ENCODE measurements at regions not wholly inside any gene's neighbourhood (a gene's known extent, or its start where the extent isn't known, plus 50 kb on each side); places are given as distances from the start of the nearest gene placed in this dataset.

- intact Hi-C loops (cut with DNase I) = no loop called here
- Histone ChIP-seq H3K36me3 (no peaks in the 10 kb centered on the region), H3K4me3 (no peak overlapping the region), H3K4me1 (no peaks in the 10 kb centered on the region), H3K9ac (ENCODE audit: low read depth in 2 of 2, low read length in 2 of 2) (no peak overlapping the region), H3K27me3 (no peaks in the 10 kb centered on the region), H3K9me3 (no peaks in the 10 kb centered on the region), H3K27ac (no peak overlapping the region)
- TF ChIP-seq CTCF (IDR thresholded peaks at IDR 0.05) = no peak
- DNase-seq = no peak
Measured at GRCh38 chr2:234579231-234579962, 82.5 kb upstream of the ARL4C start.

GRCh38 chr2:234578389-234578788, 81.5 kb upstream of the ARL4C start:
- Histone ChIP-seq H3K36me3 (no peaks in the 10 kb centered on the region), H3K4me1 (no peaks in the 10 kb centered on the region), H3K4me3 (no peak overlapping the region), H3K27ac (no peak overlapping the region), H3K9me3 (no peaks in the 10 kb centered on the region), H3K9ac (ENCODE audit: low read depth in 2 of 2, low read length in 2 of 2) (no peak overlapping the region), H3K27me3 (no peaks in the 10 kb centered on the region)
- no peak for TF ChIP-seq CTCF (IDR thresholded peaks at IDR 0.05)
- intact Hi-C loops (cut with DNase I) = no loop called here
- DNase-seq = no peak

GRCh38 chr2:234577191-234577590, 80.3 kb upstream of the ARL4C start:
- H3K4me1 ChIP-seq = no peaks in the 10 kb centered on the region
- H3K4me3 ChIP-seq = no peak overlapping the region
- intact Hi-C loops (cut with DNase I) = no loop called here
- no peaks in the 10 kb centered on the region for H3K36me3 ChIP-seq
- no peak for TF ChIP-seq CTCF (IDR thresholded peaks at IDR 0.05)
- H3K27ac ChIP-seq = no peak overlapping the region
- no peak for DNase-seq
- no peak overlapping the region for H3K9ac ChIP-seq (ENCODE audit: low read depth in 2 of 2, low read length in 2 of 2)
- no peaks in the 10 kb centered on the region for H3K27me3 ChIP-seq
- H3K9me3 ChIP-seq = no peaks in the 10 kb centered on the region

- intact Hi-C loops (cut with DNase I) = no loop called here
- H3K4me3 ChIP-seq = no peak overlapping the region
- DNase-seq = no peak
- no peaks in the 10 kb centered on the region for H3K4me1 ChIP-seq
- H3K9me3 ChIP-seq = no peaks in the 10 kb centered on the region
- no peaks in the 10 kb centered on the region for H3K36me3 ChIP-seq
- H3K27ac ChIP-seq = no peak overlapping the region
- no peak overlapping the region for H3K9ac ChIP-seq (ENCODE audit: low read depth in 2 of 2, low read length in 2 of 2)
- no peak for TF ChIP-seq CTCF (IDR thresholded peaks at IDR 0.05)
- no peaks in the 10 kb centered on the region for H3K27me3 ChIP-seq
Measured at GRCh38 chr2:234571620-234572407, 74.9 kb upstream of the ARL4C start.

- H3K27ac ChIP-seq = no peak overlapping the region
- no peaks in the 10 kb centered on the region for H3K9me3 ChIP-seq
- intact Hi-C loops (cut with DNase I) = no loop called here
- H3K9ac ChIP-seq (ENCODE audit: low read depth in 2 of 2, low read length in 2 of 2) = no peak overlapping the region
- no peaks in the 10 kb centered on the region for H3K4me1 ChIP-seq
- no peak for DNase-seq
- TF ChIP-seq CTCF (IDR thresholded peaks at IDR 0.05) = no peak
- no peaks in the 10 kb centered on the region for H3K27me3 ChIP-seq
- H3K36me3 ChIP-seq = no peaks in the 10 kb centered on the region
- H3K4me3 ChIP-seq = no peak overlapping the region
Measured at GRCh38 chr2:234570476-234570875, 73.6 kb upstream of the ARL4C start.
